ENCODE measurements at regions not wholly inside any gene's neighbourhood (a gene's known extent, or its start where the extent isn't known, plus 50 kb on each side); places are given as distances from the start of the nearest gene placed in this dataset.

DNA sequence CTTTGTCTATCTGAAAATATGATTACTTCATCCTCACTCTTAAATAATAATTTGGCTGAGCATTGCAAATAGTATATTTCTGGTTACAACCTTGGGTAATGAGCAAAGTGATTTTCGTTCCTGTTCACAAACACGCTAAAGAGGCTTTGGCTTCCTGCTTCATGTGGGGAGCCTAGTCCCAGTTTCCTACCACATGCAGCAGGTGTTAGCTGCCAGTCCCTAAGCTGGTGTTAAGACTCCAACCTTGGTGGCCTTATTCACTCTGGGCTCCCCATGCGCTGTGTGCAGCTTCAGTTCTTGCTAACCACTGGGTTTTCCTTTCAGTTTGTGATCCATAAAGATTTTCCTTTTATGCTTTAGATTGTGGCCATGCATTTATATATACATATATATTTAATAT is 56.7 kb upstream of the BARHL2 start:
- ATAC-seq, result no peak
- DNase-seq, result no peak
- intact Hi-C loops (cut with DNase I), result no loop called here
- H3K4me1 ChIP-seq, result no peaks in the 10 kb centered on the region
- 81 to 87% methylated on average over 3 of the region's 3 CpGs for WGBS, 2 donors
- peaks cover 0 to 19% (median 11%) of the 10 kb centered on the region in 7 donors for H3K27me3 ChIP-seq
- no peak overlapping the region for H3K27ac ChIP-seq
- H3K36me3 ChIP-seq, result no peaks in the 10 kb centered on the region
- no peak overlapping the region for H3K4me3 ChIP-seq
- H3K9me3 ChIP-seq, result no peaks in the 10 kb centered on the region
- TF ChIP-seq, protein P1, sequence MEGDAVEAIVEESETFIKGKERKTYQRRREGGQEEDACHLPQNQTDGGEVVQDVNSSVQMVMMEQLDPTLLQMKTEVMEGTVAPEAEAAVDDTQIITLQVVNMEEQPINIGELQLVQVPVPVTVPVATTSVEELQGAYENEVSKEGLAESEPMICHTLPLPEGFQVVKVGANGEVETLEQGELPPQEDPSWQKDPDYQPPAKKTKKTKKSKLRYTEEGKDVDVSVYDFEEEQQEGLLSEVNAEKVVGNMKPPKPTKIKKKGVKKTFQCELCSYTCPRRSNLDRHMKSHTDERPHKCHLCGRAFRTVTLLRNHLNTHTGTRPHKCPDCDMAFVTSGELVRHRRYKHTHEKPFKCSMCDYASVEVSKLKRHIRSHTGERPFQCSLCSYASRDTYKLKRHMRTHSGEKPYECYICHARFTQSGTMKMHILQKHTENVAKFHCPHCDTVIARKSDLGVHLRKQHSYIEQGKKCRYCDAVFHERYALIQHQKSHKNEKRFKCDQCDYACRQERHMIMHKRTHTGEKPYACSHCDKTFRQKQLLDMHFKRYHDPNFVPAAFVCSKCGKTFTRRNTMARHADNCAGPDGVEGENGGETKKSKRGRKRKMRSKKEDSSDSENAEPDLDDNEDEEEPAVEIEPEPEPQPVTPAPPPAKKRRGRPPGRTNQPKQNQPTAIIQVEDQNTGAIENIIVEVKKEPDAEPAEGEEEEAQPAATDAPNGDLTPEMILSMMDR (IDR thresholded peaks at IDR 0.05), result no peak

DNA sequence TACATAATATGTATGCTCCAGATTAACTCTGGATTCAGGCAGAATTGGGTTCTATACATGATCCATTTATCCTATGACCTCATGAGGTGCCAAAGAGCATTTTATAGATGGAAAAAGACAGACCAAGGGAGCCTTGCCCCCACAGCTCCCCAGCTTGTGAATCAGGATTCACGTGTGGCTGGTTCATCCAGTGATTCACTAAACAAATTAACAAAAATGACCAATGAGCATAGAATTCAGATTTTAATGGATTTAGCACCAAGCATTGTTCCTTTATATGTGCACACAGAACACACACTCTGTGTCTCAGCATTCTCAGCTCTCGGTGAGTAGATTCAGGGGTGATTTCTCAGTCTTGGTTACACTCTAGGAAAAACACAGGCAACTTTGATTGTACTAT is 51.7 kb upstream of the BARHL2 start:
- Histone ChIP-seq H3K4me3 (no peak overlapping the region), H3K27me3 (peaks cover 0 to 36% (median 20%) of the 10 kb centered on the region in 7 donors), H3K27ac (no peak overlapping the region), H3K36me3 (no peaks in the 10 kb centered on the region), H3K9me3 (no peaks in the 10 kb centered on the region), H3K4me1 (no peaks in the 10 kb centered on the region)
- DNase-seq (no peak), ATAC-seq (no peak)
- intact Hi-C loops (cut with DNase I), result no loop called here
- WGBS, 2 donors, result 79% methylated on average over 2 of the region's 2 CpGs
- TF ChIP-seq, protein P1 (IDR thresholded peaks at IDR 0.05), result no peak

DNA sequence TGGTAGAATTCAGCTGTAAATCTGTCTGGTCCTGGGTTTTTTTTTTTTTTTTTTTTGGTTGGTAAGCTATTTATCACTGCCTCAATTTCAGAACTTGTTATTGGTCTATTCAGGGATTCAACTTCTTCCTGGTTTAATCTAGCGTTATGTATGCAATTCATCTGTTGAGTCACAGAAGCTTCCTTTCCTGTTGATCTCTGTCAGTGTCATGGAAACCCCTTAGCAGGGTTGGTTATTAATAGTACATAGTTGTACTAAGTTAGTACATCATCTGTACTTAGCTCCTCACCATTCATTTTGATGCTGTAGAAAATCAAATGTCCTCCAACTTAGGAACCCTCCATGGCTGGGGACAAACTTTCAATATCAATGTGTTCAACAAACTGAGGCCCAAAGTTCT is 51.0 kb upstream of the BARHL2 start:
- no peaks in the 10 kb centered on the region for H3K4me1 ChIP-seq
- 40 to 58% methylated on average over 1 of the region's 1 CpG for WGBS, 2 donors

More for the DNA sequence above, 51.0 kb upstream of the BARHL2 start:
- TF ChIP-seq, protein P1 (IDR thresholded peaks at IDR 0.05), result no peak
- ATAC-seq (no peak), DNase-seq (no peak)
- Histone ChIP-seq H3K4me3 (no peak overlapping the region), H3K27ac (no peak overlapping the region), H3K36me3 (no peaks in the 10 kb centered on the region), H3K9me3 (no peaks in the 10 kb centered on the region), H3K27me3 (peaks cover 0 to 43% (median 27%) of the 10 kb centered on the region in 7 donors)
- intact Hi-C loops (cut with DNase I), result no loop called here

Measured in heart right ventricle (tissue), 16 donors.